HEK293T (cell line): ENCODE measurements at regions not wholly inside any gene's neighbourhood (a gene's known extent, or its start where the extent isn't known, plus 50 kb on each side); places are given as distances from the start of the nearest gene placed in this dataset.

Experiments used
- CTCF ChIA-PET: fragments of 350-600 bp; formaldehyde crosslinking; extraction: SDS; loops from one replicate; lab custom pipeline; 2021; ENCODE audit warnings: antibody characterized with exemption, inconsistent platforms; lab: Yijun Ruan, JAX
- POLR2A ChIA-PET: fragments of 350-600 bp; formaldehyde crosslinking; extraction: SDS; loops from one replicate; lab custom pipeline; 2020; ENCODE audit warnings: antibody characterized with exemption, inconsistent platforms; lab: Yijun Ruan, JAX
- DNase-seq: peaks from one replicate; pipeline ENCODE4 v3.0.0; 2012; ENCODE audit warnings: mixed read lengths; ENCODE audit errors: extremely low spot score
- ARNT ChIP-seq: fragments of 450-650 bp; IDR thresholded peaks from 2 replicates; pipeline ENCODE4 v1.6.1; 2017; ENCODE audit warnings: mild to moderate bottlenecking
- BHLHE40 ChIP-seq: fragments of 450-650 bp; IDR thresholded peaks from 2 replicates; pipeline ENCODE4 v1.6.1; 2016; ENCODE audit warnings: mild to moderate bottlenecking, moderate library complexity, borderline replicate concordance
- CTBP1 ChIP-seq: fragments of 450-650 bp; IDR thresholded peaks from 2 replicates; pipeline ENCODE4 v1.6.1; 2016; ENCODE audit warnings: borderline replicate concordance
- ELF4 ChIP-seq: fragments of 450-650 bp; IDR thresholded peaks from 2 replicates; pipeline ENCODE4 v1.6.1; 2017; ENCODE audit warnings: antibody characterized with exemption
- FOXA1 ChIP-seq: fragments of 450-650 bp; IDR thresholded peaks from 2 replicates; pipeline ENCODE4 v1.6.1; 2016; ENCODE audit warnings: mild to moderate bottlenecking
- FOXK2 ChIP-seq: fragments of 450-650 bp; IDR thresholded peaks from 2 replicates; pipeline ENCODE4 v1.6.1; 2016; ENCODE audit warnings: mild to moderate bottlenecking
- FOXM1 ChIP-seq: fragments of 450-650 bp; IDR thresholded peaks from 2 replicates; pipeline ENCODE4 v1.6.1; 2017; ENCODE audit warnings: mild to moderate bottlenecking, borderline replicate concordance
- HDGF ChIP-seq: fragments of 450-650 bp; IDR thresholded peaks from 2 replicates; pipeline ENCODE4 v1.6.1; 2017; ENCODE audit warnings: antibody characterized with exemption, borderline replicate concordance
- L3MBTL2 ChIP-seq: fragments of 450-650 bp; conservative IDR thresholded peaks from 2 replicates; pipeline ENCODE4 v1.6.1; 2016; ENCODE audit warnings: mild to moderate bottlenecking
- LEF1 ChIP-seq: fragments of 450-650 bp; IDR thresholded peaks from 2 replicates; pipeline ENCODE4 v1.6.1; 2017; ENCODE audit warnings: mild to moderate bottlenecking, borderline replicate concordance
- NFRKB ChIP-seq: fragments of 450-650 bp; IDR thresholded peaks from 2 replicates; pipeline ENCODE4 v1.6.1; 2016; ENCODE audit warnings: mild to moderate bottlenecking, moderate library complexity
- SP1 ChIP-seq: fragments of 450-650 bp; IDR thresholded peaks from 2 replicates; pipeline ENCODE4 v1.6.1; 2017
- SUZ12 ChIP-seq: fragments of 450-650 bp; IDR thresholded peaks from 2 replicates; pipeline ENCODE4 v1.6.1; 2016; ENCODE audit warnings: mild to moderate bottlenecking
- TARDBP ChIP-seq: fragments of 450-650 bp; IDR thresholded peaks from 2 replicates; pipeline ENCODE4 v1.6.1; 2016
- ZNF384 ChIP-seq: fragments of 450-650 bp; IDR thresholded peaks from 2 replicates; pipeline ENCODE4 v1.6.1; 2016
- TF ChIP-seq, protein P1 (sequence below): fragments of 450-650 bp; IDR thresholded peaks from 2 replicates; pipeline ENCODE4 v1.6.1; 2016

DNA sequence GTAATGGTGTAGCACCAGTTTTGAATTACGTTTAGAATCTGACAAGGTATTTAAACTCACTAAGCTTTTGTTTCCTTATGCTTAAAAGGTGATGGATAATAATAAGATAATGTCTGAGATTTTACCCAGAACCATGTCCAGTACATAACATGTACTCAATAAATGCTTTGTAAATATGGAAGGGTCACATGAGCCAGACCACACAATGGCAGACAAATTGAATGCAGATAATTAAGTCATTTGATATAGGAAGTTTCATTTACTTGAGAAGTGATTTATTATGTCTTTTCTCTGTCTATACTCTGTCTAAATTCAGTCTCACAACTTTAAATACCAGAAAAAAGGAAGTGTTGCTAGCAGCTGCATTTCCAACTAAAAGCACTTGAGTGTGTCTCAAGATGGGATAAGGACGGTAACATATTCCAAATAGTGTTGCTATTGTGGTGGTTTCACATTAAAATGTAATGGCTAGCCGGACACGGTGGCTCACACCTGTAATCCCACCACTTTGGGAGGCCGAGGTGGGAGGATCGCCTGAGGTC is 52.5 kb upstream of the DHX40 start:
- CTCF ChIA-PET, result no interaction called here

DNA sequence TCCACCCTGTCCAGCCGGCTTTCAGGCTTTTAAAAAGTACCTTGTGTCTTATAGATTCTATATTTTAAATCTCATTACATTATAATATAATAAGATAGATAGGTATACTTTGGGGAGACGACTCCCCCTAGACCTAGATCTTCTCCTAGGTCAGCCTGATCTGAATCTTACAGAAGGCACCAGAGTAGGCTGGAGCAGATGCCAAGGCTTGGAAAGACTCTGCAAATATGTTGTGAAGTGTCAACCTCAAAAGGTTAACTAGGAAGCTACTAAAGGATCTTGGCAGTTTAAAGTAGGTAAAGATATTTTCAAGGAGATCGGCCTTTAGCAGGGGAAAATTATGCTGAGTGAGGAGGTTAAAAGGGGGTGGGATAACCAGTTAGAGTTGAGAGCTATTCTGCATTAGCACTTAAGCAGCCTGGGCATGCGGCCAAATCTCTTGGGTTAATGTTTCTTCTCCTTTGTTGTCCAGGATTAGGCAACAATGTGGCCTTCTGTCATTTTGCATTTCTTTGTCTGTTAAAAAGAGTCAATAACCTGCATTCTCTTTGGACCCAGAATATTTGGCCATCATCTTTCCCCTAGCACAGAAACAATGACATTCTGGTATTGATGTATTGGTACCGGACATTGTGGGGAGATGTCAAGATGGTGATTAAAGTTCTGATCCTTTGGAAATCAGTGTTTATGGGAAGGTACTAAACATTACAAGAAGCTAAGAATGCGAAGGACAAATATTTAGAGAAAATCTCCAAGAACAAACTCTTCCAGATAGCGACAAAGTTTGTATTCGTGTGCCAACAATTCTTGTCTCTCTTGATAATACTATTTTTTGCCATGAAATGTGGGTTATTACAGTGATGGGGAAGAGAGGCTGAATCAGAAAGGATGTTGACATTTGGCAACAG is 51.2 kb upstream of the DHX40 start:
- ChIA-PET CTCF (interaction anchor here (0.5 to 0.9 kb wide), 2 partner anchors 11 to 12 kb away, joined by 3 read pairs; no protein-coding TSS in a partner anchor), POLR2A (interaction anchor here (0.8 kb wide), 1 partner anchor 105 kb away, joined by 3 read pairs; no protein-coding TSS in a partner anchor)
- no peak for TF ChIP-seq SP1
- peak; percentile 55 for DNase-seq

More for the DNA sequence above, 52.5 kb upstream of the DHX40 start:
- DNase-seq, result no peak
- TF ChIP-seq BHLHE40, result no peak
- no peak for TF ChIP-seq LEF1
- TF ChIP-seq FOXM1, result no peak
- no peak for TF ChIP-seq HDGF
- TF ChIP-seq ARNT, result no peak
- TF ChIP-seq SUZ12, result no peak
- TF ChIP-seq TARDBP, result no peak
- no peak for TF ChIP-seq NFRKB
- TF ChIP-seq SP1, result no peak
- TF ChIP-seq FOXK2, result no peak
- no peak for TF ChIP-seq ZNF384
- no peak for TF ChIP-seq FOXA1
- TF ChIP-seq, protein P1, sequence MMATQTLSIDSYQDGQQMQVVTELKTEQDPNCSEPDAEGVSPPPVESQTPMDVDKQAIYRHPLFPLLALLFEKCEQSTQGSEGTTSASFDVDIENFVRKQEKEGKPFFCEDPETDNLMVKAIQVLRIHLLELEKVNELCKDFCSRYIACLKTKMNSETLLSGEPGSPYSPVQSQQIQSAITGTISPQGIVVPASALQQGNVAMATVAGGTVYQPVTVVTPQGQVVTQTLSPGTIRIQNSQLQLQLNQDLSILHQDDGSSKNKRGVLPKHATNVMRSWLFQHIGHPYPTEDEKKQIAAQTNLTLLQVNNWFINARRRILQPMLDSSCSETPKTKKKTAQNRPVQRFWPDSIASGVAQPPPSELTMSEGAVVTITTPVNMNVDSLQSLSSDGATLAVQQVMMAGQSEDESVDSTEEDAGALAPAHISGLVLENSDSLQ, result no peak
- no peak for TF ChIP-seq ELF4
- no peak for TF ChIP-seq CTBP1
- TF ChIP-seq L3MBTL2, result no peak
- POLR2A ChIA-PET, result no interaction called here
